ENCODE measurements at regions not wholly inside any gene's neighbourhood (a gene's known extent, or its start where the extent isn't known, plus 50 kb on each side); places are given as distances from the start of the nearest gene placed in this dataset.
A peak's percentile ranks its signal among the peaks of the same experiment; 100 is the strongest.

- TF ChIP-seq, protein P1, sequence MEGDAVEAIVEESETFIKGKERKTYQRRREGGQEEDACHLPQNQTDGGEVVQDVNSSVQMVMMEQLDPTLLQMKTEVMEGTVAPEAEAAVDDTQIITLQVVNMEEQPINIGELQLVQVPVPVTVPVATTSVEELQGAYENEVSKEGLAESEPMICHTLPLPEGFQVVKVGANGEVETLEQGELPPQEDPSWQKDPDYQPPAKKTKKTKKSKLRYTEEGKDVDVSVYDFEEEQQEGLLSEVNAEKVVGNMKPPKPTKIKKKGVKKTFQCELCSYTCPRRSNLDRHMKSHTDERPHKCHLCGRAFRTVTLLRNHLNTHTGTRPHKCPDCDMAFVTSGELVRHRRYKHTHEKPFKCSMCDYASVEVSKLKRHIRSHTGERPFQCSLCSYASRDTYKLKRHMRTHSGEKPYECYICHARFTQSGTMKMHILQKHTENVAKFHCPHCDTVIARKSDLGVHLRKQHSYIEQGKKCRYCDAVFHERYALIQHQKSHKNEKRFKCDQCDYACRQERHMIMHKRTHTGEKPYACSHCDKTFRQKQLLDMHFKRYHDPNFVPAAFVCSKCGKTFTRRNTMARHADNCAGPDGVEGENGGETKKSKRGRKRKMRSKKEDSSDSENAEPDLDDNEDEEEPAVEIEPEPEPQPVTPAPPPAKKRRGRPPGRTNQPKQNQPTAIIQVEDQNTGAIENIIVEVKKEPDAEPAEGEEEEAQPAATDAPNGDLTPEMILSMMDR (IDR thresholded peaks at IDR 0.05; ENCODE audit: low read depth, low read length, missing control alignments) = no peak
- no peak overlapping the region for H3K4me3 ChIP-seq (ENCODE audit: low read depth, low read length)
- DNase-seq (ENCODE audit: low read depth) = no peak
- in situ Hi-C loops (cut with HindIII; ENCODE audit: low sequenced_read_pairs) = no loop called here
These were observed 662.8 kb upstream of the FTMT start for GRCh38 chr5:121188849-121189248.

GRCh38 chr5:121189342-121190305 is 662.1 kb upstream of the FTMT start:
- in situ Hi-C loops (cut with HindIII; ENCODE audit: low sequenced_read_pairs) = no loop called here
- H3K4me3 ChIP-seq (ENCODE audit: low read depth, low read length) = no peak overlapping the region
- TF ChIP-seq, protein P1 (IDR thresholded peaks at IDR 0.05; ENCODE audit: low read depth, low read length, missing control alignments) = no peak
- DNase-seq (ENCODE audit: low read depth) = peak; percentile 73

DNA sequence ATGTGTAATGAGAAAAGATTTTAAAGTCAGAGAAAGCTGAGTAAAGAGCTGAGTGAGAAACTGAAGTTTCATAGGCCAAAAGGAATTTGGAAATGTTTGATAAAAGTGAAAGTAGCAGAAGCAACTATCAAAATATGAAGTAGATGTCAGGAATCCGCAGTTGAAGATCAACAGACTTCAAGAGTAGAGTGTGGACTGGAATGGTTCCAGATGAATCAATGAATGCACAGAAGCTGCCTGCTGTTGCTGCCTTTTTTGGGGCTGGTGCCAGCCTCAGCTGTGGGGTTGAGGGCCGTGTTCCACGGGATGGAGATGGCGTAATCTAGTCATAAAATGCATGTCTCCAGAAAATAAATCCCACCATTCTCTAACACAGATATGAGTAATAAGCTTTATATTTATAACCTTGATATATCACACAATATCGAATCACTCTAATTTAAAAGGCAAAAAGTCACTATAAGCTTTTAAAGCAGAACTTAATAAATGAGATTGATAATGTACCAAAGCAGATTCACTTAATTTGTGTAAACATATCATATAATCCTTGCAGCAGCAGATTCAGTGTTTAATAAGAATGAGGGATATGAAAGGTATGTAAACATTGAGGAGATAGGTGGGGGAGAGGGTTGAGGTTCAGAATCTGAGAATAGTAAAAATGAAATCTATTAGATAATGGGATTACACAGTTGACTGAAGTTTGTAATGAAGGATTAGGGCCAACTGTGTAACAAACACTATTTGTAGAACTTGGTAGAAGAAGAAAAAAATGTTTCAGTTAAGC is 652.3 kb upstream of the FTMT start:
- in situ Hi-C loops (cut with HindIII; ENCODE audit: low sequenced_read_pairs) = no loop called here
- DNase-seq (ENCODE audit: low read depth) = peak; percentile 28
- TF ChIP-seq, protein P1 (IDR thresholded peaks at IDR 0.05; ENCODE audit: low read depth, low read length, missing control alignments) = no peak
- no peak overlapping the region for H3K4me3 ChIP-seq (ENCODE audit: low read depth, low read length)

GRCh38 chr5:121218086-121218485 is 633.6 kb upstream of the FTMT start:
- TF ChIP-seq, protein P1 (IDR thresholded peaks at IDR 0.05; ENCODE audit: low read depth, low read length, missing control alignments) = no peak
- no peak for DNase-seq (ENCODE audit: low read depth)
- in situ Hi-C loops (cut with HindIII; ENCODE audit: low sequenced_read_pairs) = no loop called here
- H3K4me3 ChIP-seq (ENCODE audit: low read depth, low read length) = no peak overlapping the region

DNA sequence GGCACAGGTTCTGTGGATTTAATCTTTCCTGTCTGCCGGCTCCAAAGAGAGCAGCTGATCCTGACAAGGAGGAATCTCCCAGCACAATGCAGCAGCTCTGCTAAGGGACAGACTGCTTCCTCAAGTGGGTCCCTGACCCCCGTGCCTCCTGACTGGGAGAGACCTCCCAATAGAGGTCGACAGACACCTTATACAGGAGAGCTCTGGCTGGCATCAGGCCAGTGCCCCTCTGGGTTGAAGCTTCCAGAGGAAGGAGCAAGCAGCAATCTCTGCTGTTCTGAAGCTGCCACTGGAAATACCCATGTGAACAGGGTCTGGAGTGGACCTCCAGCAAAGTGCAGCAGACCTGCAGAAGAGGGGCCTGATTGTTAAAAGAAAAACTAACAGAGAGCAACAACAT is 630.2 kb upstream of the FTMT start:
- TF ChIP-seq, protein P1 (IDR thresholded peaks at IDR 0.05; ENCODE audit: low read depth, low read length, missing control alignments) = no peak
- in situ Hi-C loops (cut with HindIII; ENCODE audit: low sequenced_read_pairs) = no loop called here
- no peak overlapping the region for H3K4me3 ChIP-seq (ENCODE audit: low read depth, low read length)
- no peak for DNase-seq (ENCODE audit: low read depth)

GRCh38 chr5:121226765-121227164 is 624.9 kb upstream of the FTMT start:
- no peak overlapping the region for H3K4me3 ChIP-seq (ENCODE audit: low read depth, low read length)
- in situ Hi-C loops (cut with HindIII; ENCODE audit: low sequenced_read_pairs) = no loop called here
- no peak for DNase-seq (ENCODE audit: low read depth)
- TF ChIP-seq, protein P1 (IDR thresholded peaks at IDR 0.05; ENCODE audit: low read depth, low read length, missing control alignments) = no peak
